HG02798 (cell line): ENCODE measurements at regions not wholly inside any gene's neighbourhood (a gene's known extent, or its start where the extent isn't known, plus 50 kb on each side); places are given as distances from the start of the nearest gene placed in this dataset.
"Not testable (repeated sequence)": the region's sequence is repeated elsewhere in the genome, so short reads cannot be mapped to it uniquely, and the experiment has no call there.

Experiments
- ATAC-seq: cut with Tn5 transposase; IDR thresholded peaks from one replicate; pipeline ENCODE4 v1.9.1; 2021; ENCODE audit warnings: mild to moderate bottlenecking; ENCODE audit not compliant: unreplicated experiment, poor library complexity

GRCh38 chr12:87217491-87217890 lies 811.7 kb downstream of the C12orf50 start:
- no peak for ATAC-seq

DNA sequence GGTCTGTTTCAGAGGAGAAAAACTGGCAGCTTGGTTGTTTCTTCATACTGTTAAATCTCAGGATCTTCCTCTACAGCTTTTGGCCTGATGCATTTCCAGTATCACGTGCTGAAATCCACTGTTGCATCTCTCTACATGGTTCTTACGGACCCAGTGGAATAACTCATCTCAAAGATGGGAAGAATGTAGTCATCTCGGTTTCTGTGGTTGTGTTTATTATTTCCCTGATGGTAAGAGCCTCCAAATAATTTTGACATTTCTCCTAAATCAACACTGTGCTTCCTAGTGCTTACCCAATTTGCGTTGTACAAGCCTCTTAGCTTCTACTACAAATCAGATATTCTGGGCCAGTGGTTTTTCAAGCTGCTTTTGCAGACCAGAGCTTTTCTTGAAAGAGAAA lies 812.8 kb downstream of the C12orf50 start:
- ATAC-seq: no peak

DNA sequence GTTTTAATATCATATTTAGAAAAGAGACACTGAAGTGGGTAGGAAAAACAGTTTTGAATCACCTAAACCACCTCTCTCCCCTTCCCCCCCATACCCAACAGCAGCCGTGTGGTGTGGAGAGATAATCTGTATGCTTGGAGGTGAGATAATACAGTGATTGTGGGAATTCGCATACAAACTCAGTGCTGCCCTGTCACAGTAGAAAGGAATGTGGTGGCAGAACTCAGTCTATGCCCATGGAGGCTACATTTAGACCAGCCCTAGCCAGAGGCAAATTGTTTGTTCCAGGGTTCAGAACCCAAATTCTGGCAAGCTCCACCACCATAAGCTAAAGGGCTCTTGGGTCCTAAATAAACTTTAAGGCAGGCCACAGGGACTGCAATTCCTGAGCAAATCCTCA lies 827.0 kb downstream of the C12orf50 start:
- ATAC-seq: no peak

GRCh38 chr12:87201598-87201997 lies 827.6 kb downstream of the C12orf50 start:
- no peak for ATAC-seq

DNA sequence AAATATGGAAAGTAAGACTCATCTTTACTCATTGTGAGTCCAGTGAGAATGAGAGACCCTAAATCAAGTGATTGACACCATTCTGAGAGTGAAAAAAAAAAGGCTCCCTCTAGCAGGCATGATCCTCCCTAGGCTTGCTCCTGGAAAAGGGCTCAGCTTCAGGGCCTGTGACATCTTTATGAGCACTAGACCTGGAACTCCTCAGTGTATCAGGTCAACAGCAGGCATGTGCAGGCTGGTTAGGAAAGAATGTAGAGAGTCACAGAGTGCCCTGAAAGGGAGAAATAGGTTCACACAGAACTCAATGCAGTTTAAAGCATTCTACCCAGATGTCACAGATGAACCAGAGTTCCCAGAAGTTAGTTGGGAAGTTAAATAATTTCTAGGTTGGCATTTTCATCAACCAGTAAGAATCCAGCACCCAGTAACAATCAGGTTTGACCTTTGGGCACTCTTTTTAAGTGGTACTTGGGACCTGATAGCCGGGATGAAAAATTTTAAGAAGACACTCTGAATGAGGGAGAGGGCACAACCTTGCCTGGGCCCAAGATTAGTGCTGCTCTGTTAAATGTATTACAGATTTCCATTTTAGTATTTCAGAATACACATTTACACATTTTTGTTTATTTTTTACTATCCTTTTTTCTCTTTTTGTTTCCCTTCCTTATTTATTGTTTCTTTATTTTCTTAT lies 828.8 kb downstream of the C12orf50 start:
- ATAC-seq: no peak

DNA sequence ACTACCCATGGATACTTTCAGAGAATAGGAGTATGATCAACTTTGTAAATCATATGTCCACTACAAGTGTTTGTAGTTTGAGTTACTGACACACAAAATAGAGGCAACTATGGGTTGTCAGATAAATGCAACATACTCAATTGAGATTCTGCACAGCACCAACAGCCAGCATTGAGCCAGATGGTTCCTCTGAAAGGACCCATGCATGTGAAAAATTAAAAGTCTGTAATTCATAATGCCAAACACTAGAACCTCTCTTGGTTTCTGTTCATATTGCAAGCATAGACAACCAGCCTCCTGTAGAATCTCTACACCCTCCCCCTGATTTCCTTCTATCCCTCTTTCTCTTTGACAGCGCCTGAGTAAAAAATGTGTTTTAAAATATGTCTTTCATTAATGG lies 831.0 kb downstream of the C12orf50 start:
- ATAC-seq: no peak

DNA sequence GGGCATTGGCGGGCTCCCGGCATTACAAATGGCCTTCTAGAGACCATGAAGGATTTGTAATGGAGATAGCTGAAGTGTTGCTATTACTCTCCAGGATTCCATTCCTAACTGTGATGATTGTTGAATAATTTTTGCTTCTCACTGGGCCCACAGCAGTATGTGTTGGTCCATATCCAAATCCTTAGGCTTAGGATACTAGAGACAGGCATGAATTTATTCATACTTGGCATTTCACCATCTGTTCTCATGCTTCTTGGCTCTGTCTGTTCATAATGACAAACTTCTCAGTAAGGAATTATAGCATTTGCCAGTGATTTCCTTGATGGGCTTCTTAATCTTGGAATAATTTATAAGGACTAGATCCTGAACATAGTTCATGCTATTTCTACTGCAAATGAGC lies 832.9 kb downstream of the C12orf50 start:
- no peak for ATAC-seq

GRCh38 chr12:87194389-87194788 lies 834.8 kb downstream of the C12orf50 start:
- ATAC-seq: not testable (repeated sequence)

DNA sequence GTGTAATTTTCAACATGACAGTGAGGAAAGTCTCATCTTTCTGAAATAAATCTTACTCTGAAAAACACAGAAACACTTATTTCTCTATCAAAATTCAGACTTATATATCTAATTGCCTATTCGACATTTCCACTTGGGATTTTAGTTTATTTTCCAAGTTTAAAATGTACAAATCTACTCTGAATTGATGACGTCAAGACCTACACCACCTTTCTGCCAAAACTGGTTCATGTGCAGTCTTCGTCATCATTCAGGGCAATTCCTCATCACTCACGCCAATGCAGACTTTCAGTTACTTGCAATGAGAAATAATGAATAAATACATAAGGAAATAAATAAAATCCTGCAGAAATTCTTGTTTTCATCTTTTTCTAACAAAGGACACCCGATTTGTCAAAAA lies 843.8 kb downstream of the C12orf50 start:
- no peak for ATAC-seq

DNA sequence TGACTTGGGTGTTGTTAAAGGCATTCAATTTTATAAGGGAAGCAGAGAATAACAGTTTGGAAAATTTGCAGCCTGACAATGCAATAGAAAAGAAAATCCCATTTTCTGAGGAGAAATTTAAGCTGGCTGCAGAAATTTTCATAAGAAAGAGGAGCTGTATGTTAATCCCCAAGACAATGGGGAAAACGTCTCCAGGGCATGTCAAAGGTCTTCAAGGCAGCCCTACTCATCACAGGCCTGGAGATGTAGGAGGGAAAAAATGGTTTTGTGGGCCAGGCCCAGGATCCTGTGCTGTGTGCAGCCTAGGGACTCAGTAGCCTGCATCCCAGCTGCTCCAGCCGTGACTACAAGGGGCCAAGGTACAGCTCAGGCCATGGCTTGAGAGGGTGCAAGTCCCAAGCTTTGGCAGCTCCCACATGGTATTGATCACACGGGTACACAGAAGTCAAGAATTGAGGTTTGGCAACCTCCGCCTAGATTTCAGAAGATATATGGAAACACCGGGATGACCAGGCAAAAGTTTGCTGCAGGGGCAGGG lies 846.4 kb downstream of the C12orf50 start:
- no peak for ATAC-seq

GRCh38 chr12:87171356-87171755 lies 857.8 kb downstream of the C12orf50 start:
- ATAC-seq: no peak

- no peak for ATAC-seq
Measured at GRCh38 chr12:87169010-87169409, 860.2 kb downstream of the C12orf50 start.

- no peak for ATAC-seq
Measured at GRCh38 chr12:87165733-87166375, 863.3 kb downstream of the C12orf50 start.

DNA sequence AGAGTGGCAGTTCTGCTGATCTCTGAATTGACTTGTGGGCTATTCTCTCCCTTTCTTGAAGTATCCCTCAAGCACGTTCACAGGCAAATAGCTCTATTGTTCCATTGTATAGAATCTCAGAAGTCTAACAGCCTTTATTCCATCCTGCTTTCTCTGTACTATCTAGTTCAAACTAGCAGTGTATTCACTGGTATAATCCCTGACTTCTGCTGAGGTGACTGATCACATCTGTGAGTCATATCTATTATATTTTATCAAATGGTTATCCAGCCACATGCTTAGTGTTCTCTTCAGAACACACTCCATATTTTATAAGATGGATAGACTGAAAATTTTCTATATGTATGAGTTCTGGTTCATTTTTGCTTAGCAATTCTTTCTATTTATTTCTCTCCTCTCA lies 866.1 kb downstream of the C12orf50 start:
- ATAC-seq: no peak

GRCh38 chr12:87160848-87161601 lies 868.2 kb downstream of the C12orf50 start:
- ATAC-seq: no peak

GRCh38 chr12:87157791-87158190 lies 871.4 kb downstream of the C12orf50 start:
- ATAC-seq: no peak

GRCh38 chr12:87155621-87156020 lies 873.6 kb downstream of the C12orf50 start:
- no peak for ATAC-seq

GRCh38 chr12:87152841-87153528 lies 876.2 kb downstream of the C12orf50 start:
- no peak for ATAC-seq

DNA sequence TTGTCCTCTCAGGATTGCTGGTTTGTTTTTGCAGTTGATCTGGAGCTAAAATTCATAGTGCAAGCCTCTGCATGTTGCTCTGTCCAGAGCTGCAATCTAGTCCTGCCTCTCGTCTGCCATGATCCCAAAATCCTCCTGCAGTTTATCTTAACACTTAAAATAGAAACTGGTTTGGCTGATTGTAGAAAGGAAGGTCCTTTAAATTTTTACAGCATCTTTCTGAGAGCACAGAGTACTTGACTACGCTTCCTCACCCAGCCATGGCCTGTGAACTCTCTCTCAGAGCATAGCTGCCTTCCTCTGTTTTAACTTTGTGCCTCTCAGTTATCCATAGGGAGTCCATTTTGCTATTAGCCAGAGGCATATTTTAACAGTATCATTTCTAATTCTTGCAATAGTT lies 877.1 kb downstream of the C12orf50 start:
- ATAC-seq: no peak

DNA sequence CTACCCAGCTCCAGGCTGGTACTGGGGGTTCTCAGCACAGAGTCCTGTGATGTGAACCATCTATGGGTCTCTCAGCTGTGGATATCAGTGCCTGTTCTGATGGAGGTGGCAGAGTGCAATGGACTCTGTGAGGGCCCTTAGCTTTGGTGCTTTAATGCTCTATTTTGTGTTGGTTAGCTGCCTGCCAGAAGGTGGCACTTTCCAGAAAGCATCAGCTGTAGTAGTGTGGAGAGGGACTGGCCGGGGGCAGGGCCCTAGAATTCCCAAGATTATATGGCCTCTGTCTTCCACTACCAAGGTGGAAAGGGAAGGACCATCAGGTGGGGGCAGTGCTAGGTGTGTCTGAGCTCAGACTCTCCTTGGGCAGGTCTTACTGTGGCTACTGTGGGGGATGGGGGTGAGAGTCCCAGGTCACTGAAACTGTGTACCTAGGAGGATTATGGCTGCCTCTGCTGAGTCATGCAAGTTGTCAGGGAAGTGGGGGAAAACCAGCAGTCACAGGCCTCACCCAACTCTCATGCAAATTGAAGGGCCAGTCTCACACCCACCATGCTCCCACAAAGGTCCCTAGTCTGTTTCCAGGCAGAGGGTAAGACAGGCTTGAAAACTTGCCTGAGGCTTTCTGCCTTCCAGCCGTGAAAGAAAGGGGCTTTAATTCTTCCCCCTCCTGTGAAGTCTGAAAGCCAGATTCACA lies 878.1 kb downstream of the C12orf50 start:
- ATAC-seq: peak; percentile 87
